GM18520 (cell line): ENCODE measurements at regions not wholly inside any gene's neighbourhood (a gene's known extent, or its start where the extent isn't known, plus 50 kb on each side); places are given as distances from the start of the nearest gene placed in this dataset.
"Not testable (repeated sequence)": the region's sequence is repeated elsewhere in the genome, so short reads cannot be mapped to it uniquely, and the experiment has no call there.

Source experiments
- ATAC-seq: cut with Tn5 transposase; IDR thresholded peaks from one replicate; pipeline ENCODE4 v1.9.1; 2021; ENCODE audit not compliant: unreplicated experiment

- ATAC-seq, result no peak
Observed at GRCh38 chr10:123269675-123270074, 115.5 kb downstream of the BUB3 start.

- no peak for ATAC-seq
Observed at GRCh38 chr10:123270221-123270620, 116.0 kb downstream of the BUB3 start.

GRCh38 chr10:123270806-123271205 is 116.6 kb downstream of the BUB3 start:
- ATAC-seq, result no peak

- no peak for ATAC-seq
Observed at GRCh38 chr10:123272171-123272570, 118.0 kb downstream of the BUB3 start.

GRCh38 chr10:123274306-123275135 is 120.3 kb downstream of the BUB3 start:
- ATAC-seq, result no peak

GRCh38 chr10:123275136-123275564 is 120.9 kb downstream of the BUB3 start:
- no peak for ATAC-seq

- no peak for ATAC-seq
Observed at GRCh38 chr10:123278445-123278844, 124.2 kb downstream of the BUB3 start.

- ATAC-seq, result not testable (repeated sequence)
Observed at GRCh38 chr10:123283371-123283770, 129.2 kb downstream of the BUB3 start.

- no peak for ATAC-seq
Observed at GRCh38 chr10:123284022-123284421, 129.8 kb downstream of the BUB3 start.

GRCh38 chr10:123287594-123288247 is 133.5 kb downstream of the BUB3 start:
- peak; percentile 55 for ATAC-seq

GRCh38 chr10:123289432-123289831 is 135.2 kb downstream of the BUB3 start:
- ATAC-seq, result no peak

GRCh38 chr10:123294109-123294508 is 139.9 kb downstream of the BUB3 start:
- no peak for ATAC-seq

GRCh38 chr10:123294886-123295285 is 140.7 kb downstream of the BUB3 start:
- ATAC-seq, result no peak

GRCh38 chr10:123295644-123296043 is 141.4 kb downstream of the BUB3 start:
- ATAC-seq, result no peak

GRCh38 chr10:123297175-123297574 is 143.0 kb downstream of the BUB3 start:
- ATAC-seq, result no peak

- no peak for ATAC-seq
Observed at GRCh38 chr10:123298583-123298982, 144.4 kb downstream of the BUB3 start.

GRCh38 chr10:123299598-123299997 is 145.4 kb downstream of the BUB3 start:
- no peak for ATAC-seq

- no peak for ATAC-seq
Observed at GRCh38 chr10:123301077-123301857, 147.1 kb downstream of the BUB3 start.

- ATAC-seq, result no peak
Observed at GRCh38 chr10:123303581-123304337, 149.6 kb downstream of the BUB3 start.

GRCh38 chr10:123305671-123306070 is 151.5 kb downstream of the BUB3 start:
- no peak for ATAC-seq

- no peak for ATAC-seq
Observed at GRCh38 chr10:123306290-123306689, 152.1 kb downstream of the BUB3 start.
